C4-2B (cell line): ENCODE measurements at regions not wholly inside any gene's neighbourhood (a gene's known extent, or its start where the extent isn't known, plus 50 kb on each side); places are given as distances from the start of the nearest gene placed in this dataset.

Source experiments
- ZFX ChIP-seq: fragments of 450-650 bp; IDR thresholded peaks from 2 replicates; pipeline ENCODE4 v1.6.1; 2017
- TF ChIP-seq, protein P1 (sequence below): fragments of 450-650 bp; conservative IDR thresholded peaks from 2 replicates; pipeline ENCODE4 v1.5.1; 2017; ENCODE audit warnings: mild to moderate bottlenecking

GRCh38 chr1:60160141-60160540 is 86.6 kb upstream of the C1orf87 start:
- TF ChIP-seq, protein P1, sequence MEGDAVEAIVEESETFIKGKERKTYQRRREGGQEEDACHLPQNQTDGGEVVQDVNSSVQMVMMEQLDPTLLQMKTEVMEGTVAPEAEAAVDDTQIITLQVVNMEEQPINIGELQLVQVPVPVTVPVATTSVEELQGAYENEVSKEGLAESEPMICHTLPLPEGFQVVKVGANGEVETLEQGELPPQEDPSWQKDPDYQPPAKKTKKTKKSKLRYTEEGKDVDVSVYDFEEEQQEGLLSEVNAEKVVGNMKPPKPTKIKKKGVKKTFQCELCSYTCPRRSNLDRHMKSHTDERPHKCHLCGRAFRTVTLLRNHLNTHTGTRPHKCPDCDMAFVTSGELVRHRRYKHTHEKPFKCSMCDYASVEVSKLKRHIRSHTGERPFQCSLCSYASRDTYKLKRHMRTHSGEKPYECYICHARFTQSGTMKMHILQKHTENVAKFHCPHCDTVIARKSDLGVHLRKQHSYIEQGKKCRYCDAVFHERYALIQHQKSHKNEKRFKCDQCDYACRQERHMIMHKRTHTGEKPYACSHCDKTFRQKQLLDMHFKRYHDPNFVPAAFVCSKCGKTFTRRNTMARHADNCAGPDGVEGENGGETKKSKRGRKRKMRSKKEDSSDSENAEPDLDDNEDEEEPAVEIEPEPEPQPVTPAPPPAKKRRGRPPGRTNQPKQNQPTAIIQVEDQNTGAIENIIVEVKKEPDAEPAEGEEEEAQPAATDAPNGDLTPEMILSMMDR: no peak
- no peak for TF ChIP-seq ZFX
